GM18868 (cell line): ENCODE measurements at regions not wholly inside any gene's neighbourhood (a gene's known extent, or its start where the extent isn't known, plus 50 kb on each side); places are given as distances from the start of the nearest gene placed in this dataset.

Experiments used
- ATAC-seq: cut with Tn5 transposase; IDR thresholded peaks from one replicate; pipeline ENCODE4 v1.9.1; 2021; ENCODE audit warnings: mild to moderate bottlenecking, moderate library complexity; ENCODE audit not compliant: unreplicated experiment

DNA sequence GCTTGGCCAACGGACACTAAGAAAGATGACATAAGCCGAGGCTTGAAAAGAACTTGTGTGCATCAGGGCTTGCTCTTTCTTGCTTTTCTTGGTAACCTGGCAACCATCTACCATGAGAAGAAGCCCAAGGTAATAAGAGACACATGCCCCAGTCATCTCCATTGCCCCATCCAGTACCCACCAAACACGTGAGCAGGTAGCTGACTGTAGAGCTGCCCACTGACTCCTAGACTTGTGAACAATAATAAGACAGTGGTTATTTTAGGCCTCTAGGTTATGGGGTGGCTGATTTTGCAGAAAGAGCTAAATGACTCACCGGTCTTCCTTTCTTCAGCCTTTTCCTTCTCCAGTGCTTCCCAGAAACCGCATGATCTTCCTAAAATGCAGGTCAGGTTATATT is 105.0 kb upstream of the JUN start:
- no peak for ATAC-seq

DNA sequence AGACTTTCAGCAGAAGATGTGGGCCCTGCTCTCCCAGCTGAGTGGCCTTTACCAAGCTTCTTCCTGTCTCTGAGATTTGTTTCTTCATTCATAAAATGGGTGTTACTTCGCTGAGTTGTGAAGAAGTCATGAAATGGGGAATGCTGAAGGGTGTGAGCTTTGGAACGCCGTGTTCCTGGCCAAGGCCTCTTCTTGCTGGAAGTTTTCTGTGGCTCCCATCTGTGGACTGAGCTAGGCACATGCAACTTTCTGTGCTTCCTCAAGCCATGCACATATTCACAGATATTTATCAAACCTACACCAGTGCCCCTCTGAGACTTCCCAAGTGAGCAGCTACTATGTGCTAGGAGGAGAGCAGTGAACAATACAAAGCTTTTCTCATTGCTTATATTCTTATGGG is 106.3 kb upstream of the JUN start:
- no peak for ATAC-seq

DNA sequence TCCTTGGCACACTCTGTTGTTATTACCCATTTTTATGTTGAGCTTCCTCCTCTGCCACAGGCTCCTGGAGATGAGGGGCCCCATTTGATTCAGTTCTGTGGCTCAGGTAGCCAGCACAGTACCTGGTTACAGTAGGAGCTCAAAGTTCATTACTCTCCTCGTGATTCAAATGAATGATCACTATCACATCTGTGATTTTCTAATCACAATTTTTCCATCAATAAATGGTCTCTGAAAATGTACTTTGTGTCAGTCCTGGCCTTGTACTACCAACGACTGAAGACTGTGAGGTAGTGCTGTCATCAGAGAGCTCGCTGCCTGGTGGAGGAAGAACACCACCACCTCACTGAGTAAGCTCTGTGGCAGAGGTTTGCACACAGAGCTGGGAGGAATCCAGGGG is 106.8 kb upstream of the JUN start:
- no peak for ATAC-seq

DNA sequence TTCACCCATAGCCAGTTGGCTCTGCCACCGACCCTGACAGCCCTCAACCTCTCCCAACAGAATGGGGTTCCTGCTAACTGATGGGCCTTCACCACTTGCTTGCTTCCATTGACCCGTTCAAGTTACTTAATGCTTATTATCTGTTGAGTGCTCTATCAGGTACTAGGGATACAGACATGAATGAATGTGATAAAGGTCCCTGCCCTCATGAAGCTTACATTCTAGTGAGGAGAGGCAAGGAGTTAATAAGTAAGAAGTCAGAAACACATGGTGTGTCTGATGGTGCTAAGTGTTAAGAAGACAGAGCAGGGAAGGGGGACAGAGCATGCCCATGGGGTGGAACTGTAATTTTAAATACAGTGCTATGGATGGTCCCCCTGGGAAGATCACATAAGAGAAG is 107.5 kb upstream of the JUN start:
- ATAC-seq: no peak

DNA sequence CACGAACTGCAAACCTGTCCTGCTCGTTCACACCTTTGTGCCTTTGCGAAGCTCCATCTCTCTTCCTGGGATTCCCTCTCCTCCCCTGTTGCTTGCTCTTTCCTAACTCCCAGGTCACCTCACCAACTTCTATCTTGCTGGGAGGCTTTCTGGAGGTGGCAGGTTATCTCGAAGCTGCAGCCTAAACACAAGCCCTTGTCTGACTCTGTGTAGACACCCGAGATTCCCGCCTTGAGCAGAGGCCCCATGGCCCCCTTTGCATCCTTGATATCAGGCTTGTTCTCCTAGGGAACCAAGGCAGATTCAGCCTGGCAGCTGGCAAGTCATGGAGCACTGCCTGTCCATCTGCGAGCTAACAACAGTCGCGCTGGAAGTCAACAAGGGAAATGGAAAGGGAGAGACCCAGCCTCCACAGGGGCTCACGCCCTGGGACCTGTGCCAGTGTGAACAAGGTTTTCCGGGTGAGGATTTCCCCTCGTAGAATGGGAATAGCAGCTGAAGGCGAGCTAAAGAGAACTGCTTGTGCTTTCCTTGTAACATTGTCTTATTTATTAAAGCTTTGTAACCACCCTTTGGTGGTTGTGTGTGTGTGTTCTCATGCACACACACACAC is 109.5 kb upstream of the JUN start:
- ATAC-seq: no peak

DNA sequence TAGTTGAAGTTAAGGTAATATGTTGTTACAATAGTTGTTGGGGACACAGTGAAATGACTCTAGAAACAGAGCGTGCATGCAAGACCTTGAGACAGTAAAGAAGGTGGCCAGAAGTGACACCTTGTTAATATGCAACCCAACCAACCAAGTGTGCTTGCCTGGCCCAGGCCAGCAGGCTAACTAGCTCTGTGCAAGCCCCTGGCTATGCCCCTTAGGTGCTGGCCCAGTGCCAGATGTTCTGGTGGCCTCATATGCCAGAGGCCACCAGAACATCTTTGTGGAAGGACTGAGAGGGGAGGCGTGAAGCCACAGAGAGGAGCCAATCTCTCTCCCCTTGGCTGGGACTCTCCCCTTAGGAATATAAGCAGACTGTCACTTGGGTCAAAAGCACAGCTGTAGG is 111.2 kb upstream of the JUN start:
- ATAC-seq: no peak

DNA sequence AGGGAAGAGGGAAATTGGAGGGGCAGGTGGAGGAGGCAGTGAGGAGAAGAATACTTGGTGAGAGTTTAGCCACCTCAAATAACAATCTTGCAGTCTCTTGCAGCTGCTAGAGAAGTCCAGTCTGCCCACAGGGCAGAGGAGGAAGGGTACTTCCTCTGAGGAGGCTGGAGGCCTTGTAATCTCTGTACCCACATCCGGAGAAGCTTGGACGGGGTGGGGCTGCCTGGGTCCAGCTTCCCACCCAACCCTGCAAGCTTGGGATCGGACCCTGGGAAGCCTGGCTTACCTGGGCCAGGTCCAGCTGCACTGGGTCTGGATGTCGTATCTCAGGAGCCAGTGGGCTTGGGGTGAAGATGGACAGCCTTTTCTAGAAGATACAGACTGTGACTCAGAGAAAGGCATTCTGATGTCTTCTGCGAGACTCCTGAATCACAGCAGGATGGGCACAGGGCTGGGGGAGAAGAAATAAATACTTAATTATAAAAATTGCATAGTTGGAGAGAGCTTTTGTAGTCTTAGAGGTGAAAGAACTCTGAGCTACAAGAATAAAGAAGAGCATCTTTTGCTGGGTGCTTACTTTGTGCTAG is 111.8 kb upstream of the JUN start:
- no peak for ATAC-seq

DNA sequence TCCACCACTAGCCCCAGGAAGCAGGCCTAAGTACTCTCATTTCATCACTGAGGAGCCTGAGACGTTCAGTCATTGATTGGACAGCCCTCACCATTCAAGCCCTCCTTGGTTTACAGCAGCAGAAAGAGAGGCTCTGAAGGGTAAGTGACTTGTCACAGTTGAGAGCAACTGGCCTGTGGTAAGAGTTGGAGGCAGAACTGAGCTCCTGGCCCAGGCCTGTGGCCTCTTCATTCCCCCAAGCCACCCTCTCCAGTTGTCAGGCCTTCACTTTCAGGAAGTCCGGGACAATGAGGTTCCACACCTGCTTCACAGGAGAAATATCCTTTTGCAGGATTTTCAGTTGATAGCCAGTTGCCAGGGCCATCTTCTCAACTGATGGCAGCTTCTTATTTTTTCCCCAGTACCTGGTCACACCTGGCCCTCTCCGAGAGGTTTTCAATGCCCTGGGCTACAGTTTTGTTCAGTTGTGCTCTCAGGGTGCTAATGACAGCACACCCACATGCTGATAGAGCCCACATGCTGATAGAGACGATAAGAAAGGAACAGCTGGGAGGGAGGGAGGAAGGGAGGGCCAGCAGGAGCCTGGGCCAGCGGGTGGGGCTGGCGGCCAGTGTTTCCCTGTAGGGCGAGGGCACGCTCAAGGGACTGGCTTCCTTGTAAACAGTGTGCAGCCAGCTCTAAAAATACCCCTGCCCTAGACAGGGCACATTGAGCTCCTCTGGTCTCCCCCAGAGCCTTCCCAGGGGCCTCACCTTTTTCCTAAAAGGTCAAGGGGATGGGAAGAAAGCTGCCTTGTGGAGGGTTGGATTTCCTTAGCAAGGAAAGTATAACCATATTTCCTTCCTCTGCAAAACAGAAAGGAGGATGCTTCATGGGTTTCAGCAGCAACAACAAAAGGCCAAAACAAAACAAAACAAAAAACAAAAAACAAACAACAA is 112.7 kb upstream of the JUN start:
- no peak for ATAC-seq

DNA sequence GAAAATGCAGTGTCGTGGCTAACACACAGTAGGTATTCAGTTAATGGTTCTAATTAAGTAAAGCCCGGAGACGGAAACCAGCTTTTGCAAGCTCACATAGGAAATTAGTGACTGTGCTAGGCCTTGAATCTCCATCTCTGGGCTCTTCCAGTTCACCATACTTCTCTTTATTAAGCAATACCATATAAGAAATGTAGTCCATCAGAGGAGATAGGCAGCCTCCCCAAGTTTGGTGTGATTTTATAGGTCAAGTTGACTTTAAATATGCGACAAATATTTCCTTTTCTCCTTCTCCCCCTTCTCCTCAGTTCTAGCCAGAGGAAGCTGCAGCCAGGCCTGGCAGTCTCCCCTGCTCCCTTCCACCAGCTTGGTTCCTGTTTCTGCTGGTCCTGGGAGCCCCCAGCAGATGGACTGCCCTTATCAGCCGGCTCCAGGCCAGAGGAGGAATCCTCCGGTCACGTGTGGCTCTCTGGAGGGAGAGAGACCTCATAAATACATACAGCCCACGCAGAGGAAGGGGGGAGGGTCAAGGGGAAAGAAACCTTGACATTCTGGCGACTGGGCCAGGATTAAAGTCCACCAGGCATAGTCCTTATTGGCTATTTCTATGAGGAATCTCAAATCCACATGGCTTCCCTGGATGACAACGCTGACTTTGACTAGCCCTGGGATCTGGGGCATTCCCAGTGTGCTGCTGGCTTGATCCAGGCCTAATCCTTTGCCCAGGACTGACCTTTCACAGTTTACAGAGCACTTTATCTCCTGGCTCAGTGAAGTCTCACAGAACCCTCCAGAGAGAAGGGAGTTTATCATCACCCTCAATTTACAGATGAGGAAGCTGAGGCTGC is 115.1 kb upstream of the JUN start:
- ATAC-seq: no peak

DNA sequence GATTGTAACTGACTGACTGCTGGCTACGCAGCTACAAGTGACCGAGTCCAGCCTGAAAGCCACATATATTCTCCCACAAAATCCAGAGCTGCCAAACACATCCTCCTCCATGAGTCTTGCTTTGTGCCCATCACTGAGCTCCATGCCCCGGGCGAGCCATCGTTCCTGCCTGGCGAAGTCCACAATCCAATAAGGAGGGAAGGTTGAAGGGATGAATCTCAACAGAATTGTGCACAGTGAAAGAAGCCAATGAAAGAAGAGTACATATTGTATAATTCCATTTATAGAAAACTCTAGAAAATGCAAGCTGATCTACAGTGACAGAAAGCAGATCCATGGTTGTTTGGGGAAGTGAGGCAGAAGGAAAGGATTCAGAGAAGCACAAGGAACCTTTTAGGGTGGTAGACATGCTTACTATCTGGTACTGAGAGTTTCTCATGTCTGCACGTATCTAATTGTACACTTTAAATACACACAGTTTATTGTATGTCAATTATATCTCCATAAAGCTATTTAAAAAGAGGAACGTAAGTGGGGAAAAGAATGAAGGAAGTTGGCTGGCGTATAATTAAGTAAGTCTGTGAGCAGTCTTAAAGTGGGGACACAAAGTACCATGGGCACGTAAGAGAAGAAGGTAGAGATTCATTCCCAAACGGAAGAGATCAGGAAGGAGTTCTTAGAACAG is 115.9 kb upstream of the JUN start:
- no peak for ATAC-seq

DNA sequence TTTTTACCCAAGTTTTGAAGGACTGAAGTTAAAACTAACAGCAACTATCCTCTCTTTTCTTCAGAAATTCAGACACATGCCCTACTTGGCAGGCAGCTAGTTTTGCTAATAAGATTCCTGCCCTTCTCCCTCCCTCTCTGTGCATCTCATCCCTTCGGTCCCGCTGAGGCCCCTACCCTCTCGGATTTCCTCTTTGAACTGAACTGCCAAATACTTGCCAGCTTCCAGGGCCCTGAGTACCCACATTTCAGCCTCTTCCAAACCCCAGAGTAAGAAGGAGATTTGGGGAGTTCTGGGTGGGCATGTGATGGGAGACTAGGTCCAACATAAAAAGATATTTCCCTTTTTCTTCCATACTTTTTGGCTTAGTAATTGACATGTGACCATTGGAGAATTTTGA is 116.5 kb upstream of the JUN start:
- no peak for ATAC-seq

DNA sequence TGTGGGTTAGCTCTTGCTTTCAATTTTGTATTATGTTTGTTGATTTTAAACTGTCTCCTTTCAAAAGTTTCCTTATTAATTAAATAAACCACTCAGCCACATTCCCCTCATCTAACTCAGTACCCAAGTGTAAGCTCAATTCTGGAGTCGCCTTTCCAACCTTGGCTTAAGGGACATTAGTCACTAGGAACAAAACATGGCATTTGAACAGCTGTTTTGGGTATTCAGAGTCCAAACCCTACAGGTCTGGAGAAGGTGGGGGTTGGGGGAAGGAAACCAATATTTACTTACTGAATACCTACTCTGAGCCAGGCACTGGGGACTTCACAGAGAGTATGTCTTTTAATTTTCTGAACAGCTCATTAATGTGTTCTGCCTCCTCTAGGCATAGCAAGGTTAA is 117.2 kb upstream of the JUN start:
- ATAC-seq: no peak

DNA sequence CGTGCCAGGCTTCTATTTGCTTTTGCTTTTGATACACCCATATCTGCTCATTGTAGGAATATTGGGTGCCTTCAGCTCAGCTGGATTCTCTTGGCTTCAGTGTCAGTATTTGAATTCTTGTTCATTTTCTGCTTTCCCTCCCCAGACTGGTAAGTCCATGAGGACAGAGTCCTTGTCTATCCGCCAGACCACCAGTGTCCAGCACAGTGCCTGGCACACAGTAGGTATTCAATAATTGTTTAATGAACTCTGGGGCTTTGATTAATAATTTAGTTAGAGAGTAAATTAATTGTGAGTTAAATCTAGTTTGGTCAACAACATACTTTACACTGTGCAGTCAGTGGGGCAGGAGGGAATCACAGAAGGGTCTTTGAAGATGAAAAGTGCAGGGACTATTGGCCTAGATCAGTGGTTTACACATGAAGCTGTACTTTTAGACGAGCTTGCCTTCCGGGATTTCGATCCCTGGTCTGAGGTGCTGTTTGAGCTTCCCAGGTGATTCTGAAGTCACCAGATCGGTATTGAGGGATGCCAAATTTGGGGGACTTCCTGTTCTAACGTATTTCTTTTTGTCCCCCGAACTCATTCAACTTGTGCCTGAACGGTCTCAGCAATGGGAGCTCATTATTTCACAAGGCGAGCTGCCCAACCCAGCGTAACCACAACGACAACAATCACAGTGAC is 119.1 kb upstream of the JUN start:
- ATAC-seq: no peak

DNA sequence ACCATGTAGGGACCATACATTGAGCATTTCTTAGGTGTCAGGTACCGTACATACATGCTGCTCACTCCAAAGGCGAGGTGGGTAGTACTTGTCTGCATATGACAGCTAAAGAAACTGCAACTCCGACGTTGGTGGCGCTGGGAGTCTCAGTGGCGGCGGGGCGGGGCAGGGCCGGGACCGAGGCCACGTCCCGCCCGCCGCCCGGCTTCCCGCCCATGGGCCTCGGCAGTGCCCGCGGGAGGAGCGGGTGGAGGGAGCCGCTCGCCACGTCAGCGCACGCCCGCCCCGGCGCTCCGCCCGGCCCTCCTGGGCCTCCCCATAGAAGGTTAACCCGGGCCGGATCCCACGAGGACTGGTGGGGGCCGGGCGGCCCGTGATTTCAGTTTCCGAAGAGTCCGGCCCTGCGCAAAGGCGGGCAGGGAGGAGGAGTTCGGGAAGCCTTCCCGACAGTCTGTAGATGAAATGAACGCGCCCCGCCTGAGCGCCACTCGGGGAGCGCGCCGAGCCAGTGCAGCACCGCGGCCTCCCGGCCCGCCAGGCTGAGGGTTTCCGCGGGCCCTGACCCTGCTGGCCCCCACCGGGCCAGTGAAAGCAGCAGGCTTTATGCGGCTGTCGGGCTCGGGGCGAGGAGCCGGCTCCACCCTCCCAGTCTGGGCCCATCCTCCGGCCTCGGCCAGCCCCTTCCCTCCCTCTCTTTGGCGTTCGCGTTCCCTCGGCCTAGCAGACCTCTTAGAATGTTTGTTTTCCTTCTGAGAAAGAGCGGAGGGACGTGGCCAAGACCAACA is 119.9 kb upstream of the JUN start:
- ATAC-seq: peak; percentile 86

DNA sequence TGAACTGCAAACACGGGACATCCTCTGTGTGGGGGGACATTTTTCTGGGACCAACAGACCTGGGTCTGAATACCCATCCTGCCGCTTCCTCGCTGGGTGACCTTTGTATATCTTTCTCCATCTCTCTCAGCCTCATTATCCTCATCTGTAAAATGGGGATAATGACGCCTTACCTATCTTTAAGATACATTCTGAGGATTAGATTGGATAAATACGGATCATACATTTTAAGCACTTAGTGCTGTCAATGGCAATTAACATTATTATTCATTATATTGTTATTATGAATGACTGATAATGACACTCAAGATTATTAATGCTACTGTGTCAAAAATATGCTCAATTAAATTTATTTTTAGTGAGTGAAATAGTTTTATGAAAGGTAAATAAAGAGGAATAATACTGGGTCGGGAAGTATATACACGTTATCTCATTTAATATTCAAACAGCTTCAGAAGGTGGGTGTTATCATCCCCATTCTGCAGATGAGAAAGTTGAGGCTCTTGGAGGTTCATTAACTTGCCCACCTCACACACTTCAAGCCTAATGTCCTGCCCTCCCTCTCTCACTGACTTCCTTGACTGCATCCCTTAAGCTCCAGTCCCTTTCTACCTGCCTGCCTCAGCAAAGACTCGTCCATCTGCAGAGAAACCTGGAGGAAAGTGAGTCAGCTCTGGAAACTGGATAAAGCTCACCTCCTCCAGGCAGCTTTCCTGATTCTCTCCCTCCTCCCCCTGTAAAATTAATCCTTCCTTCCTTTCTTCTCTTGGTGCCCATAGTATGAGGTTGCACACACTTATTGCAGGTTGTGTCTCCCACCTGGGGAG is 120.7 kb upstream of the JUN start:
- no peak for ATAC-seq

DNA sequence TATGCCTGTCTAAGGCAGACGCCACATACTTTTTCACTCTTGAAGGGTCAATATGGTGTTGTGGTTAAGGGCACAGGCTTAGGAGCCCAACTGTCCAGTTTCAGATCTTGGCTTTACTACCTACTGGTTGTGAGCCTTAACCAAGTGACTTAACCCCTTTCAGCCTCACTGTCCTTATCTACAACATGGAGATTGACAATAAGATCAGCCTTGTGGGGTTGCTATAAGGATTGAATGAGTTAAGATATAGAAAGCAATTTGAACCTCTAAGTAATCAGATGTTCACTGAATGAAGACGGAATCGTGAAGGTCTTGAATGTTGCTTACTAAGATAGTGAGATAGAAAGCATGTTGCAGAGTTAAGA is 121.3 kb upstream of the JUN start:
- ATAC-seq: no peak

DNA sequence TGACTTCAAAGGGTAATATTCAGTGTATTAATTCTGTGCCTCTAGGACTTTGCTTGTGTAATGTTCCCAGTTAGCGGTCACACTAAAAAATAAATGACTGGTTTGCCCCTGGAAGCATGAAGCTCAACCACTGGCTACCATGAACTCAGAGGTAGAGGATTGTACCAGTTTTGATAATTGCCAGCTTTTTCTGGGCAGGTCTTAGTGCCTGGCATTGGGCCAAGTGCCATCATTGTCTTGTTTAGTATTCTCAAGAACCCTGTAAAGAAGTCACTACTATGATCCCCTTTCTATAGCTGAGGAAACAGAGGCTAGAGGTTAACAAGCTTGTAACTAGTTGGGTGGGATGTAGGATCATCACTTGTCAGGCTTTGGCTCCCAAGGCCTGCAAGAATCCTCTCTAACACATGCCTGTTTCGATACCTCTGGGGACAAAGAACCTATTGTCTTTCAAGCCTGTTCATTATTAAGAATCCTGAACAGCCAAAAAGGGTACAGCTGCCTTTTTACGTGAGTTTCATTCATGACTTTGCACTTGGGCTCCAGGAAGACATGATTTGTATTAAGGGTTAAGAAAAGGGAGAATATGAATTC is 121.9 kb upstream of the JUN start:
- no peak for ATAC-seq

DNA sequence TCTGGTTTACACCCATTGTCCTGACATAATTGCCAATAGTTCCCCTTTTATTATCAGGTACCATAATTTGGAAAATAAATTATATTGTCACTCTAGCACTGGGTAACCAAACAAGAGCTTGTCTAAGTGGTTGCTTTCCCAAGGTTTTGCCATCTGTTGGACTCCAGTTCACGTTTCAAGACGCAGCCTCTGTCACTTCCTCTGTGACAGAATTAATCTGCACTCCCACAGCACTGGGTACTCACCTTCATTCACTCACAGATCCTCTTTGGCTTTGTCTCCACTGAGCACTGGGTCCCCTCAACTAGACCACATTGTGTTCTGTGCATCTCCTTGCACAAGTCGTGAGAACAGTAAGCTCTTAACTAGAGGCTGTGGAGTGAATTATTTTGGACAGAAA is 123.6 kb upstream of the JUN start:
- no peak for ATAC-seq
